IPS DF 6.9 (cell line): ENCODE measurements at regions not wholly inside any gene's neighbourhood (a gene's known extent, or its start where the extent isn't known, plus 50 kb on each side); places are given as distances from the start of the nearest gene placed in this dataset.

ENCODE experiments used
- DNase-seq: peaks from one replicate; pipeline ENCODE4 v3.0.0-alpha.2; 2013; ENCODE audit warnings: low read depth, low spot score
- H3K27ac ChIP-seq: one replicate; pipeline ENCODE4 v1.5.1; 2013; ENCODE audit warnings: low read length, control low read depth
- H3K27me3 ChIP-seq: 2 replicates; pipeline ENCODE4 v1.6.1; 2013; ENCODE audit warnings: mild to moderate bottlenecking, low read length; ENCODE audit not compliant: control insufficient read depth, insufficient read depth
- H3K36me3 ChIP-seq: 2 replicates; pipeline ENCODE4 v1.6.1; 2013; ENCODE audit warnings: low read length; ENCODE audit not compliant: control insufficient read depth, insufficient read depth
- H3K4me1 ChIP-seq: 2 replicates; pipeline ENCODE4 v1.6.1; 2013; ENCODE audit warnings: low read length; ENCODE audit not compliant: control insufficient read depth, insufficient read depth
- H3K4me3 ChIP-seq: 2 replicates; pipeline ENCODE4 v1.5.1; 2013; ENCODE audit warnings: mild to moderate bottlenecking, low read length
- H3K9me3 ChIP-seq: 2 replicates; pipeline ENCODE4 v1.6.1; 2013; ENCODE audit warnings: low read length, inconsistent platforms; ENCODE audit not compliant: control insufficient read depth, insufficient read depth
- WGBS: extraction: QIAGEN DNeasy Blood & Tissue Kit; methylation state at CpG from one replicate; pipeline ENCODE4 v1.1.7; 2013; ENCODE audit warnings: mixed read lengths, missing lambda C conversion rate; ENCODE audit not compliant: insufficient read length, insufficient coverage; 5-methylcytosine and 5-hydroxymethylcytosine counted together

- H3K27ac ChIP-seq, result no peak overlapping the region
- H3K27me3 ChIP-seq, result no peaks in the 10 kb centered on the region
- no peak for DNase-seq
- no peak overlapping the region for H3K4me3 ChIP-seq
- no peaks in the 10 kb centered on the region for H3K9me3 ChIP-seq
- H3K4me1 ChIP-seq, result no peaks in the 10 kb centered on the region
- no CpG with 5 or more reads among the region's 5 CpGs for WGBS
- no peaks in the 10 kb centered on the region for H3K36me3 ChIP-seq
These were observed 346.6 kb downstream of the COG6 start for GRCh38 chr13:40002016-40002415.

GRCh38 chr13:40013554-40013953, 358.1 kb downstream of the COG6 start:
- Histone ChIP-seq H3K27ac (no peak overlapping the region), H3K4me1 (no peaks in the 10 kb centered on the region), H3K36me3 (no peaks in the 10 kb centered on the region), H3K9me3 (no peaks in the 10 kb centered on the region), H3K4me3 (no peak overlapping the region), H3K27me3 (no peaks in the 10 kb centered on the region)
- DNase-seq, result no peak
- WGBS, result no CpG with 5 or more reads among the region's 2 CpGs

- Histone ChIP-seq H3K27ac (no peak overlapping the region), H3K9me3 (no peaks in the 10 kb centered on the region), H3K4me3 (no peak overlapping the region), H3K4me1 (no peaks in the 10 kb centered on the region), H3K36me3 (no peaks in the 10 kb centered on the region), H3K27me3 (no peaks in the 10 kb centered on the region)
- no peak for DNase-seq
- WGBS, result no CpG with 5 or more reads among the region's 7 CpGs
These were observed 361.6 kb downstream of the COG6 start for GRCh38 chr13:40016953-40017660.

DNA sequence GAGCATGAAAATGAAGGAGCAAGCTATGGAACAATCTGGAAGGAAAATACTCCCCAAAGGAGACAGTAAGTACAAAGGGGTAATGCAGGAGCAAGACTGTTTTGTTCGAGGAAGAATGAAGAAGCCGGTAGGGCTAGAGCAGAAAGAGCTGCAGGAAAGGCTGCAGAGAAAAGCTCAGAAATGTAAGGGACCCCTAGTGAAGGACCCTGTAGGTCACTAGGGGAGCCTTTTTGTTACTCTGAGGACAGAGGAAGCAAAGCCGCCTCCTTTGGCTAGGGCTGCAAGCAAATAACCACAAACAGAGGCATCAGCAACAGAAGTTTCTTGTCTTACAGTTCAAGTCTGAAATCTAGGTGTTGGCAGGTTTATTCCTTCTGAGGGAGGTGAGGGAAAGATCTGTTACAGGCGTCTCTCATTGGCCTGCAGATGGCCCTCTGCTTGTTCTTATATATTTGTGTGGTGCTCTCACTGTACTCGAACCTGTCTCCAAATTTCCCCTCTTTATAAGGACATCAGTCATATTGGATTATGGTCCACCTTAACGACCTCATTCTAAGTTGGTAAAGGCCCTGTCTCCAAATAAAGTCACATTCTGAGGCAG, 362.3 kb downstream of the COG6 start:
- WGBS, result no CpG with 5 or more reads among the region's 6 CpGs
- DNase-seq, result no peak

DNA sequence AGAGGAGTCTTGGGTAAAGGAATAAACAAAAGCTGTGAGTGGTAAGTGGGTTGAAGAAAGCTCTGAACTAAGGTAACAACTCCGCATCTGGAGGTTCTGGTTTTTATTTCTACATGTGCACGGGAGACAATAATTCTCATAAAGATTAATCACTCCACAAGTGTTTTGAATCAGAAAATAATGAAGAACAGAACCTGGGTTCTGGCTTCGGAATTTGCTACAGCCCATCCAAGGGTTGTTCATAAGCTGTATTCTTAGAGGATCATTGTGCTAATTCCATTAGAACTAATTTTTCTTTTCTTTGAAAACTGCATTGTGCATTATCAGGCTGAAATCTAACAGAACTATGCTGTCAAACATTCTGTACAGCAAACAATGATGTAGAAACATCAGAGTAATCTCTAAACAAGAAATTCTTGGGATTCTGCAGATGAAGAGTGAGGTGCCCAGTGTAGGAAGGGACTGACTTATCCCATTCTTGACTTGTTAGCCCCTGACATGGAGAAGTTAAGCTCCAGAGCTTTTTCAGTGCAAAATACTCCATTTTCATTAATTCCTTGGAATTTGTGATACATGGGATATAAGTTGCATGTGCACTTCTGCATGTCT, 368.2 kb downstream of the COG6 start:
- H3K27ac ChIP-seq, result no peak overlapping the region

More for the DNA sequence above, 362.3 kb downstream of the COG6 start:
- no peaks in the 10 kb centered on the region for H3K27me3 ChIP-seq
- H3K9me3 ChIP-seq, result no peaks in the 10 kb centered on the region
- no peak overlapping the region for H3K27ac ChIP-seq
- H3K36me3 ChIP-seq, result no peaks in the 10 kb centered on the region
- no peak overlapping the region for H3K4me3 ChIP-seq
- no peaks in the 10 kb centered on the region for H3K4me1 ChIP-seq

GRCh38 chr13:40024204-40024966, 368.9 kb downstream of the COG6 start:
- Histone ChIP-seq H3K27ac (no peak overlapping the region), H3K27me3 (no peaks in the 10 kb centered on the region)
- no CpG with 5 or more reads among the region's 3 CpGs for WGBS

More for the DNA sequence above, 368.2 kb downstream of the COG6 start:
- no peaks in the 10 kb centered on the region for H3K9me3 ChIP-seq
- no peak overlapping the region for H3K4me3 ChIP-seq
- no peaks in the 10 kb centered on the region for H3K27me3 ChIP-seq
- no peaks in the 10 kb centered on the region for H3K36me3 ChIP-seq
- no peaks in the 10 kb centered on the region for H3K4me1 ChIP-seq
- WGBS, result no CpG with 5 or more reads among the region's 3 CpGs
- no peak for DNase-seq

GRCh38 chr13:40024967-40025714, 369.7 kb downstream of the COG6 start:
- no peaks in the 10 kb centered on the region for H3K9me3 ChIP-seq
- no peak overlapping the region for H3K4me3 ChIP-seq
- no peaks in the 10 kb centered on the region for H3K27me3 ChIP-seq
- no peaks in the 10 kb centered on the region for H3K36me3 ChIP-seq
- no peak for DNase-seq
- no peaks in the 10 kb centered on the region for H3K4me1 ChIP-seq
- no CpG with 5 or more reads among the region's 4 CpGs for WGBS
- no peak overlapping the region for H3K27ac ChIP-seq

More at GRCh38 chr13:40024204-40024966, 368.9 kb downstream of the COG6 start:
- no peak for DNase-seq
- Histone ChIP-seq H3K9me3 (no peaks in the 10 kb centered on the region), H3K4me3 (no peak overlapping the region), H3K36me3 (no peaks in the 10 kb centered on the region), H3K4me1 (no peaks in the 10 kb centered on the region)

DNA sequence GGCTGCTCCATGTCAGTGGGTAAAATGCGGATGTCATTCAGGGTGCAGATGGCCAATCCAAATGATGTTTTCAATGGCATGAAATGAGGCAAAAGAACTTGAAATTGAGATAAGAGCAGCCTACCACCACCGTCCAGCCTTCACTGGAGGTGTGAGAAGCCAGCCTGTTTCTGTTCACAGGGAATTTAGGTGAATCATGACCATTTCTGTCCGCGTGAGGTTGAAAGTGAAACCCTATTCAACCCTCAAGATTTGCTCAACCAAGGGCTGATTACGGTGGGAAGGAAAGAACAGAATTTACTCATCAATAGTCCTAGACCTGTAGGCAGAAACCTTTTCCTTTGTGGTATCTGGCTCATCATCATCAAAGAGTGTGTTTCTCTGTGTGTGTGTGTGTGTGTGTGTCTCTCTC, 370.7 kb downstream of the COG6 start:
- no peaks in the 10 kb centered on the region for H3K9me3 ChIP-seq
- H3K36me3 ChIP-seq, result no peaks in the 10 kb centered on the region
- no peaks in the 10 kb centered on the region for H3K27me3 ChIP-seq
- WGBS, result no CpG with 5 or more reads among the region's 5 CpGs
- DNase-seq, result no peak
- H3K27ac ChIP-seq, result no peak overlapping the region
- no peaks in the 10 kb centered on the region for H3K4me1 ChIP-seq
- no peak overlapping the region for H3K4me3 ChIP-seq

DNA sequence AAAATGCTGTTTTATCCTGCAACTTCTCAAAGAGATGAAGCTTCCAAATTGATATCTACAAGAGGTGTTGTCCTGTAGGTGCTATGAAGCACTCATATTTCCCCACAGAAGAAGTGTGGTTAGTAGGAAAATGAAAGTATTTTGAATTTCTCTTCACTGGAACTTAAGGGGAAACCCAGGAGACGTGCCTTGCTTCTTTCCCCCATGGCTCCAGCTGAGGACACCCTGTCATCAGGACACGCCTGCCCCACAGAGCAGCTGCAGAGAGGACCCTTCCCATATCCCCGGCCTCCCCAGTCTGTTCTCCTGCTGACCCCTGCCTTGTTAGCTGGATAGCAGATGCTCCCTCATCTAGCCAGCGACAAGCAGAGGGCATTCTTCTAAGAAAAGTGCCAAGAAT, 371.3 kb downstream of the COG6 start:
- no CpG with 5 or more reads among the region's 4 CpGs for WGBS
- Histone ChIP-seq H3K4me1 (no peaks in the 10 kb centered on the region), H3K4me3 (no peak overlapping the region), H3K9me3 (no peaks in the 10 kb centered on the region), H3K36me3 (no peaks in the 10 kb centered on the region), H3K27me3 (no peaks in the 10 kb centered on the region), H3K27ac (no peak overlapping the region)
- DNase-seq, result no peak

DNA sequence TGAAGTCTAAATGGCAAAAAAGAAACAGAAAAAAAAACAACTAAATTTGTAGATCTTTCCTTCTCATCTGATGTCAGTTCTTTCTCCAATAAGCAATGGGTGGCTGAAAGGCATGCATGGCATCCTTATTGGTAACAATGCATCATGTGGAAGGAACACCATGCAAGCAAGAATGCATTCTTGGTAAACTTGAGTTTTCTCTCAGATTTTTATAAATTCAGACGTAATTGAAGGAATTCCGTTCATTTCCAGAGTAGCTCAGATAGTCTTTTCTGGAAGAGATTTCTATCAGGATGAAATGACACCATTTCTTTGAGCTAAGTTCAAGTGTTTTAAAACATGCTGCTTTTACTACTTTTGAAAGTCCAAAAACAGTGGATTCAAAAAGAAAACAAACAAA, 373.0 kb downstream of the COG6 start:
- H3K36me3 ChIP-seq, result no peaks in the 10 kb centered on the region
- no peaks in the 10 kb centered on the region for H3K9me3 ChIP-seq
- no CpG with 5 or more reads among the region's 2 CpGs for WGBS
- no peak overlapping the region for H3K4me3 ChIP-seq
- no peak overlapping the region for H3K27ac ChIP-seq
- H3K27me3 ChIP-seq, result no peaks in the 10 kb centered on the region
- no peaks in the 10 kb centered on the region for H3K4me1 ChIP-seq
- DNase-seq, result no peak
